Keratinocyte (primary cell): ENCODE measurements at regions not wholly inside any gene's neighbourhood (a gene's known extent, or its start where the extent isn't known, plus 50 kb on each side); places are given as distances from the start of the nearest gene placed in this dataset.

ENCODE experiments used
- EZH2 ChIP-seq: IDR thresholded peaks from one replicate; pipeline ENCODE4 v1.6.1; 2012; ENCODE audit warnings: inconsistent platforms, mild to moderate bottlenecking, low read length, moderate library complexity
- TF ChIP-seq, protein P1 (sequence below), 3 experiments: IDR thresholded peaks in 1 of 3; conservative IDR thresholded peaks in 1 of 3; optimal IDR thresholded peaks in 1 of 3; 2 replicates in 2 of 3; 3 replicates in 1 of 3; pipeline versions ENCODE3 to v1.5.1; 2011; ENCODE audit warnings: low read length in 3 of 3, mild to moderate bottlenecking in 3 of 3, moderate library complexity in 2 of 3, control low read depth in 1 of 3, inconsistent platforms in 1 of 3; ENCODE audit not compliant: insufficient read depth in 2 of 3; ENCODE audit errors: extremely low read depth in 1 of 3

DNA sequence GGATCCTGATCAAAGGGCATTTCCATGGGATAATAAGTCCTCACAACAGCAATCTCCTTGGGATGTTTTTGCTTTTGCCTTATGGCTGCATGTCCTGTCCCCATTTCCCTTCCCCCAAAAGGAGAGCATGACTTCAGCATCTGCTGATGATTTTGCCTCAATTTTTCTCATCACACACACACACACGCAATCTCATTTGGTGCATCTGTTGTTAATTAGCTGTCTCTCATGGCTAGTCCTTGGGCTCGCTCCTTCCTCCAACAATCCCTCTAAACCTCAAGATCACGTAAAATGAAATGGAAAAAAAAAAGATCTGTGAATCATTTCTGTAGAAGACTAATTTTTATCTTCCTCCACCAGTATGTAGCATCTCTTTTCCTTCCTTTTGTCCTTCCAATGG lies 153.6 kb downstream of the RBMX2 start:
- TF ChIP-seq, protein P1, sequence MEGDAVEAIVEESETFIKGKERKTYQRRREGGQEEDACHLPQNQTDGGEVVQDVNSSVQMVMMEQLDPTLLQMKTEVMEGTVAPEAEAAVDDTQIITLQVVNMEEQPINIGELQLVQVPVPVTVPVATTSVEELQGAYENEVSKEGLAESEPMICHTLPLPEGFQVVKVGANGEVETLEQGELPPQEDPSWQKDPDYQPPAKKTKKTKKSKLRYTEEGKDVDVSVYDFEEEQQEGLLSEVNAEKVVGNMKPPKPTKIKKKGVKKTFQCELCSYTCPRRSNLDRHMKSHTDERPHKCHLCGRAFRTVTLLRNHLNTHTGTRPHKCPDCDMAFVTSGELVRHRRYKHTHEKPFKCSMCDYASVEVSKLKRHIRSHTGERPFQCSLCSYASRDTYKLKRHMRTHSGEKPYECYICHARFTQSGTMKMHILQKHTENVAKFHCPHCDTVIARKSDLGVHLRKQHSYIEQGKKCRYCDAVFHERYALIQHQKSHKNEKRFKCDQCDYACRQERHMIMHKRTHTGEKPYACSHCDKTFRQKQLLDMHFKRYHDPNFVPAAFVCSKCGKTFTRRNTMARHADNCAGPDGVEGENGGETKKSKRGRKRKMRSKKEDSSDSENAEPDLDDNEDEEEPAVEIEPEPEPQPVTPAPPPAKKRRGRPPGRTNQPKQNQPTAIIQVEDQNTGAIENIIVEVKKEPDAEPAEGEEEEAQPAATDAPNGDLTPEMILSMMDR (optimal IDR thresholded peaks at IDR 0.05 in 1 of 3, IDR thresholded peaks at IDR 0.05 in 1 of 3, conservative IDR thresholded peaks at IDR 0.05 in 1 of 3; ENCODE audit: extremely low read depth in 1 of 3, insufficient read depth in 2 of 3, low read length in 3 of 3): no peak
- no peak for TF ChIP-seq EZH2
